Caco-2 (cell line): ENCODE measurements at regions not wholly inside any gene's neighbourhood (a gene's known extent, or its start where the extent isn't known, plus 50 kb on each side); places are given as distances from the start of the nearest gene placed in this dataset.

Experiments
- BruUV-seq: library from RNA; stranded (reverse); fragments of 400-500 nt; replicated peaks from 2 replicates; lab custom pipeline; 2021; lab: Mats Ljungman, UMichigan
- CTCF ChIA-PET: fragments of 300-600 bp; sonication (Branson Sonifier 250); formaldehyde crosslinking; loops from one replicate; lab custom pipeline; 2022; ENCODE audit warnings: antibody characterized with exemption; lab: Charles Lee
- POLR2A ChIA-PET: fragments of 300-600 bp; sonication (Branson Sonifier 250); formaldehyde crosslinking; loops from one replicate; lab custom pipeline; 2022; ENCODE audit warnings: antibody characterized with exemption; lab: Charles Lee
- DNase-seq, 2 experiments: peaks; one replicate each; pipeline versions ENCODE4 v3.0.0 to v3.0.0-alpha.2; 2020 to 2022
- H3K27me3 ChIP-seq: replicated peaks from 2 replicates; pipeline ENCODE4 v1.6.0; 2011; ENCODE audit warnings: low read length; ENCODE audit not compliant: control insufficient read depth, insufficient read depth
- H3K36me3 ChIP-seq: 2 replicates; pipeline ENCODE4 v1.5.1; 2011; ENCODE audit warnings: low read length; ENCODE audit not compliant: control insufficient read depth, insufficient read depth
- H3K4me1 ChIP-seq: fragments of 250-450 bp; sonication (Bioruptor Pico); 2 replicates; pipeline ENCODE4 v1.5.1; 2020; ENCODE audit warnings: mild to moderate bottlenecking
- H3K4me3 ChIP-seq: 2 replicates; pipeline ENCODE4 v1.5.1; 2011; ENCODE audit warnings: low read depth, mild to moderate bottlenecking, control low read depth, low read length
- H3K9me3 ChIP-seq: fragments of 250-450 bp; sonication (Bioruptor Pico); 2 replicates; pipeline ENCODE4 v1.5.1; 2020; ENCODE audit warnings: mild to moderate bottlenecking, moderate library complexity
- H3K27ac Mint-ChIP-seq: one replicate; pipeline ENCODE4 v1.8.0; 2022; ENCODE audit warnings: mixed read lengths; ENCODE audit not compliant: unreplicated experiment
- H3K27me3 Mint-ChIP-seq: one replicate; pipeline ENCODE4 v1.8.0; 2022; ENCODE audit warnings: mixed read lengths; ENCODE audit not compliant: insufficient read depth, unreplicated experiment
- H3K36me3 Mint-ChIP-seq: one replicate; pipeline ENCODE4 v1.8.0; 2022; ENCODE audit warnings: mild to moderate bottlenecking, mixed read lengths; ENCODE audit not compliant: insufficient read depth, unreplicated experiment
- H3K4me1 Mint-ChIP-seq: one replicate; pipeline ENCODE4 v1.8.0; 2022; ENCODE audit warnings: low read depth, mixed read lengths; ENCODE audit not compliant: unreplicated experiment
- H3K4me3 Mint-ChIP-seq: one replicate; pipeline ENCODE4 v1.8.0; 2022; ENCODE audit warnings: mild to moderate bottlenecking, moderate library complexity, mixed read lengths; ENCODE audit not compliant: unreplicated experiment
- H3K9me3 Mint-ChIP-seq: one replicate; pipeline ENCODE4 v1.8.0; 2022; ENCODE audit warnings: mixed read lengths; ENCODE audit not compliant: unreplicated experiment
- intact Hi-C: fragments of 100-400 bp; cut with micrococcal nuclease; formaldehyde crosslinking; loops from one replicate; pipeline ENCODE4 v1.10.0; 2022; ENCODE audit not compliant: unreplicated experiment
- TF ChIP-seq, protein P1 (sequence below), 2 experiments: fragments of 200-600 bp in 1 of 2; IDR thresholded peaks; 1 replicate in 1 of 2; 2 replicates in 1 of 2; pipeline versions ENCODE4 v1.5.1 to v1.8.0; 2011 to 2022; ENCODE audit warnings: antibody characterized with exemption in 1 of 2, control low read depth in 1 of 2, inconsistent platforms in 1 of 2, low read depth in 1 of 2, low read length in 1 of 2, mild to moderate bottlenecking in 1 of 2, moderate library complexity in 1 of 2; ENCODE audit not compliant: insufficient read depth in 1 of 2, severe bottlenecking in 1 of 2, unreplicated experiment in 1 of 2

DNA sequence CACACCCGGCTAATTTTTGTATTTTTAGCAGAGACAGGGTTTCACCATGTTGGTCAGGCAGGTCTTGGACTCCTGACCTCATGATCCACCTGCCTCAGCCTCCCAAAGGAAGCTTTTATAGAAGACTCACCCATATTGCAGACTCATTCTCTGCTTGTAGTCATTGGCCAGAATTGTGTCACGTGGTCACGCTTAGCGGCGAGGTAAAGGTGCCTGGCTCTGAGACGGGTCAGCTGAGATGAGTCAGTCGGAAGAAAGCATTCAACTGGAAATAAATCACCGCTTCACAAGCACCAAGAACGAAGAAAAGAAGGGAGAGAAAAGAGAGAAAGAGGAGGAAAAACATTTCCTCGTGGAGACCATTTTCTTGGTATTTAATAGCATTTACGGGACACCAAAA, 218.8 kb upstream of the NOCT start:
- no TSS peak for BruUV-seq
- H3K36me3 Mint-ChIP-seq = no peaks in the 10 kb centered on the region
- CTCF ChIA-PET = no interaction called here
- POLR2A ChIA-PET = no interaction called here
- Histone ChIP-seq H3K9me3 (no peaks in the 10 kb centered on the region), H3K36me3 (no peaks in the 10 kb centered on the region), H3K27me3 (no peaks in the 10 kb centered on the region), H3K4me1 (no peaks in the 10 kb centered on the region), H3K4me3 (no peak overlapping the region)
- H3K27me3 Mint-ChIP-seq = no peaks in the 10 kb centered on the region
- DNase-seq = no peak
- H3K4me1 Mint-ChIP-seq = peaks cover 8% of the 10 kb centered on the region
- H3K4me3 Mint-ChIP-seq = no peak overlapping the region
- intact Hi-C loops = no loop called here
- TF ChIP-seq, protein P1, sequence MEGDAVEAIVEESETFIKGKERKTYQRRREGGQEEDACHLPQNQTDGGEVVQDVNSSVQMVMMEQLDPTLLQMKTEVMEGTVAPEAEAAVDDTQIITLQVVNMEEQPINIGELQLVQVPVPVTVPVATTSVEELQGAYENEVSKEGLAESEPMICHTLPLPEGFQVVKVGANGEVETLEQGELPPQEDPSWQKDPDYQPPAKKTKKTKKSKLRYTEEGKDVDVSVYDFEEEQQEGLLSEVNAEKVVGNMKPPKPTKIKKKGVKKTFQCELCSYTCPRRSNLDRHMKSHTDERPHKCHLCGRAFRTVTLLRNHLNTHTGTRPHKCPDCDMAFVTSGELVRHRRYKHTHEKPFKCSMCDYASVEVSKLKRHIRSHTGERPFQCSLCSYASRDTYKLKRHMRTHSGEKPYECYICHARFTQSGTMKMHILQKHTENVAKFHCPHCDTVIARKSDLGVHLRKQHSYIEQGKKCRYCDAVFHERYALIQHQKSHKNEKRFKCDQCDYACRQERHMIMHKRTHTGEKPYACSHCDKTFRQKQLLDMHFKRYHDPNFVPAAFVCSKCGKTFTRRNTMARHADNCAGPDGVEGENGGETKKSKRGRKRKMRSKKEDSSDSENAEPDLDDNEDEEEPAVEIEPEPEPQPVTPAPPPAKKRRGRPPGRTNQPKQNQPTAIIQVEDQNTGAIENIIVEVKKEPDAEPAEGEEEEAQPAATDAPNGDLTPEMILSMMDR (IDR thresholded peaks at IDR 0.05; ENCODE audit: insufficient read depth in 1 of 2, low read depth in 1 of 2, low read length in 1 of 2, severe bottlenecking in 1 of 2, unreplicated experiment in 1 of 2) = no peak
- no peak overlapping the region for H3K27ac Mint-ChIP-seq
- H3K9me3 Mint-ChIP-seq = no peaks in the 10 kb centered on the region

DNA sequence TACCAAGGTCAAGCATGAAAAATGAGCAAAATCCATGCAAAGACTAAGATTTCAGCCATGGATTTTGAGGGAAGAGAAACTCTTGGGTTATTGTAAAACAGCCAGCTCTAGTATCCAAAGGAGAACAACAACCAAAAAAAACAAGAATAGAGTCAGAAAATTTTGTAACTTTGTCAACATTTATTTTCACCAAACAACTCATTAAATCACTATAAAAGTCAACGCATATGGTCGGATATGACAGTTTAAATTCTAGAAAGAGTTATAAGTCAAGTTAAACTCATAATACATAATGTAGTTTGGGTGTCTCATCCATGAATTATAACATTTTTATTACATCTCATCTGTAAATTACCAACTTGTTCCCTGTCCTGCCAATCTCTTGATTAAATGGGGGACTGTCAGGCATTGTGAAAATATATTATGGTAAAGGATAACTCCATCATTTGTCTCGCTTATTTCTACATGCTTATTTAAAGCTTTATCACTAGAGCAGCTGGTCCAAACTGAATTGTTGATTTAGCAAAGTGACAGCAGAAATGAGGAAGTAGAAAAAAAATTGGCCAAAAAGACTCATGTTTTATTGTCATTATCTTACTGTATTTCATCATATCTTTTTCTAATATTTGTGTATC, 224.8 kb upstream of the NOCT start:
- Histone ChIP-seq H3K27me3 (no peaks in the 10 kb centered on the region), H3K4me3 (no peak overlapping the region), H3K36me3 (no peaks in the 10 kb centered on the region), H3K9me3 (no peaks in the 10 kb centered on the region), H3K4me1 (no peaks in the 10 kb centered on the region)
- ChIA-PET CTCF (no interaction called here), POLR2A (no interaction called here)
- intact Hi-C loops = no loop called here
- Mint-ChIP-seq H3K4me1 (peaks cover 15% of the 10 kb centered on the region), H3K36me3 (no peaks in the 10 kb centered on the region), H3K4me3 (no peak overlapping the region), H3K27ac (no peak overlapping the region), H3K9me3 (no peaks in the 10 kb centered on the region), H3K27me3 (no peaks in the 10 kb centered on the region)
- BruUV-seq = no TSS peak
- no peak for DNase-seq
- TF ChIP-seq, protein P1 (IDR thresholded peaks at IDR 0.05; ENCODE audit: insufficient read depth in 1 of 2, low read depth in 1 of 2, low read length in 1 of 2, severe bottlenecking in 1 of 2, unreplicated experiment in 1 of 2) = no peak

DNA sequence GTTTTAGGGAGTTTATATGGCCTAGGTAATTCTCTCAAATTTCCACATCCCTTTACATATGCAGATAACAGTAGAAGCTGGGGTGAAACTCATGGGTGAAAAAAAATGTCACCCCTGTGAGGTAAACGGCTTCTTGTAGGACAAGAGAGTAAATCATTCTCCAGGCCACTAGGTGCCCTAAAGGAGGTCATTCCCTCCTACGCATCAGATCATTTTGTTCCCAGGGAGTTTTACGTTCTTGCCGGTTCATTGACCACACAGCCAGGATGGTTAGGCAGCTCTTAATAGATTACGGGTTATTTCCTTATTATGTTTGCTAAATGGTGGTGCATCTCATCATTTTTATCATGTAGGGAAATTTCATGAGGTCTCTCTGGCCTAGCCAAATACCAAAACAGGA, 225.8 kb upstream of the NOCT start:
- Histone ChIP-seq H3K4me1 (no peaks in the 10 kb centered on the region), H3K36me3 (no peaks in the 10 kb centered on the region), H3K9me3 (no peaks in the 10 kb centered on the region), H3K27me3 (no peaks in the 10 kb centered on the region), H3K4me3 (no peak overlapping the region)
- intact Hi-C loops = no loop called here
- peaks cover 15% of the 10 kb centered on the region for H3K4me1 Mint-ChIP-seq
- H3K27me3 Mint-ChIP-seq = no peaks in the 10 kb centered on the region
- TF ChIP-seq, protein P1 (IDR thresholded peaks at IDR 0.05; ENCODE audit: insufficient read depth in 1 of 2, low read depth in 1 of 2, low read length in 1 of 2, severe bottlenecking in 1 of 2, unreplicated experiment in 1 of 2) = no peak
- H3K4me3 Mint-ChIP-seq = no peak overlapping the region
- CTCF ChIA-PET = no interaction called here
- POLR2A ChIA-PET = no interaction called here
- H3K27ac Mint-ChIP-seq = no peak overlapping the region
- BruUV-seq = no TSS peak
- no peaks in the 10 kb centered on the region for H3K9me3 Mint-ChIP-seq
- no peak for DNase-seq
- H3K36me3 Mint-ChIP-seq = no peaks in the 10 kb centered on the region
